ENCODE measurements at regions not wholly inside any gene's neighbourhood (a gene's known extent, or its start where the extent isn't known, plus 50 kb on each side); places are given as distances from the start of the nearest gene placed in this dataset.
"Not testable (repeated sequence)": the region's sequence is repeated elsewhere in the genome, so short reads cannot be mapped to it uniquely, and the experiment has no call there.

- DNase-seq = peak; percentile 69
Measured at GRCh38 chr5:81825237-81825636, 74.3 kb upstream of the SSBP2 start.

- DNase-seq = not testable (repeated sequence)
Measured at GRCh38 chr5:81823736-81824135, 72.8 kb upstream of the SSBP2 start.

GRCh38 chr5:81820863-81821262 is 70.0 kb upstream of the SSBP2 start:
- no peak for DNase-seq

- no peak for DNase-seq
Measured at GRCh38 chr5:81820318-81820636, 69.4 kb upstream of the SSBP2 start.

- DNase-seq = peak; percentile 20
Measured at GRCh38 chr5:81819556-81820317, 68.8 kb upstream of the SSBP2 start.

- DNase-seq = no peak
Measured at GRCh38 chr5:81817980-81818379, 67.1 kb upstream of the SSBP2 start.

- DNase-seq = no peak
Measured at GRCh38 chr5:81817086-81817485, 66.2 kb upstream of the SSBP2 start.

GRCh38 chr5:81815321-81815720 is 64.4 kb upstream of the SSBP2 start:
- DNase-seq = no peak

- DNase-seq = no peak
Measured at GRCh38 chr5:81808106-81808505, 57.2 kb upstream of the SSBP2 start.

GRCh38 chr5:81805086-81805485 is 54.2 kb upstream of the SSBP2 start:
- no peak for DNase-seq

GRCh38 chr5:81803812-81804211 is 52.9 kb upstream of the SSBP2 start:
- no peak for DNase-seq

- DNase-seq = no peak
Measured at GRCh38 chr5:81802625-81803024, 51.7 kb upstream of the SSBP2 start.

GRCh38 chr5:81802020-81802419 is 51.1 kb upstream of the SSBP2 start:
- DNase-seq = no peak

- no peak for DNase-seq
Measured at GRCh38 chr5:81800797-81801196, 49.9 kb upstream of the SSBP2 start.

Measured in HCEC 1CT (cell line).